ENCODE measurements at regions not wholly inside any gene's neighbourhood (a gene's known extent, or its start where the extent isn't known, plus 50 kb on each side); places are given as distances from the start of the nearest gene placed in this dataset.

GRCh38 chr11:90856790-90857189, 633.9 kb upstream of the CHORDC1 start:
- Histone ChIP-seq H2AFZ (ENCODE audit: insufficient read depth, low read depth, low read length, poor library complexity, severe bottlenecking) (no peak overlapping the region), H3K27ac (ENCODE audit: low read depth in 1 of 2, low read length in 2 of 2) (no peak overlapping the region), H3K9ac (ENCODE audit: insufficient read depth, low read length, poor library complexity, severe bottlenecking) (no peak overlapping the region), H3K4me3 (replicated peaks in 1 of 3; ENCODE audit: low read depth in 2 of 3, low read length in 3 of 3) (no peak overlapping the region), H4K20me1 (ENCODE audit: insufficient read depth, low read length) (no peaks in the 10 kb centered on the region), H3K79me2 (ENCODE audit: insufficient read depth, low read length) (no peaks in the 10 kb centered on the region), H3K4me2 (replicated peaks; ENCODE audit: extremely low read depth, low read length, poor library complexity, severe bottlenecking) (no peak overlapping the region), H3K27me3 (ENCODE audit: control insufficient read depth in 2 of 2, insufficient read depth in 2 of 2, low read length in 2 of 2) (no peaks in the 10 kb centered on the region), H3K36me3 (replicated peaks in 1 of 2; ENCODE audit: control insufficient read depth in 1 of 2, insufficient read depth in 2 of 2, low read length in 2 of 2) (no peaks in the 10 kb centered on the region), H3K9me3 (replicated peaks in 1 of 2; ENCODE audit: control insufficient read depth in 1 of 2, insufficient read depth in 1 of 2, low read length in 2 of 2) (no peaks in the 10 kb centered on the region), H3K4me1 (ENCODE audit: control insufficient read depth in 1 of 2, insufficient read depth in 2 of 2, low read length in 2 of 2) (no peaks in the 10 kb centered on the region)
- no peaks in the 10 kb centered on the region for H3K36me3 Mint-ChIP-seq
- peaks cover 0 to 6% (median 2%) of the 10 kb centered on the region in 7 donors for H3K9me3 Mint-ChIP-seq
- no peak overlapping the region for H3K4me3 Mint-ChIP-seq
- no peak overlapping the region for H3K27ac Mint-ChIP-seq
- H3K4me1 Mint-ChIP-seq, result no peaks in the 10 kb centered on the region
- intact Hi-C loops (cut with micrococcal nuclease), result no loop called here
- no peak for TF ChIP-seq CTCF (IDR thresholded peaks at IDR 0.05)
- no peaks in the 10 kb centered on the region for H3K27me3 Mint-ChIP-seq (ENCODE audit: low read depth in 3 of 3)
- DNase-seq, result no peak
- no CpG with 5 or more reads among the region's 1 CpG for WGBS (ENCODE audit: insufficient coverage)

GRCh38 chr11:90855531-90855930, 632.7 kb upstream of the CHORDC1 start:
- Mint-ChIP-seq H3K36me3 (no peaks in the 10 kb centered on the region), H3K4me3 (no peak overlapping the region), H3K4me1 (no peaks in the 10 kb centered on the region), H3K9me3 (peaks cover 0 to 6% (median 2%) of the 10 kb centered on the region in 7 donors), H3K27me3 (ENCODE audit: low read depth in 3 of 3) (no peaks in the 10 kb centered on the region), H3K27ac (no peak overlapping the region)
- H4K20me1 ChIP-seq (ENCODE audit: insufficient read depth, low read length), result no peaks in the 10 kb centered on the region
- H3K9me3 ChIP-seq (replicated peaks in 1 of 2; ENCODE audit: control insufficient read depth in 1 of 2, insufficient read depth in 1 of 2, low read length in 2 of 2), result no peaks in the 10 kb centered on the region
- H3K4me2 ChIP-seq (replicated peaks; ENCODE audit: extremely low read depth, low read length, poor library complexity, severe bottlenecking), result no peak overlapping the region
- no peaks in the 10 kb centered on the region for H3K36me3 ChIP-seq (replicated peaks in 1 of 2; ENCODE audit: control insufficient read depth in 1 of 2, insufficient read depth in 2 of 2, low read length in 2 of 2)
- H3K27ac ChIP-seq (ENCODE audit: low read depth in 1 of 2, low read length in 2 of 2), result no peak overlapping the region
- no peaks in the 10 kb centered on the region for H3K79me2 ChIP-seq (ENCODE audit: insufficient read depth, low read length)
- no peaks in the 10 kb centered on the region for H3K4me1 ChIP-seq (ENCODE audit: control insufficient read depth in 1 of 2, insufficient read depth in 2 of 2, low read length in 2 of 2)
- WGBS (ENCODE audit: insufficient coverage), result 80% methylated on average over 1 of the region's 4 CpGs
- intact Hi-C loops (cut with micrococcal nuclease), result no loop called here
- H2AFZ ChIP-seq (ENCODE audit: insufficient read depth, low read depth, low read length, poor library complexity, severe bottlenecking), result no peak overlapping the region
- TF ChIP-seq CTCF (IDR thresholded peaks at IDR 0.05), result no peak
- H3K27me3 ChIP-seq (ENCODE audit: control insufficient read depth in 2 of 2, insufficient read depth in 2 of 2, low read length in 2 of 2), result no peaks in the 10 kb centered on the region
- H3K4me3 ChIP-seq (replicated peaks in 1 of 3; ENCODE audit: low read depth in 2 of 3, low read length in 3 of 3), result no peak overlapping the region
- DNase-seq, result no peak
- H3K9ac ChIP-seq (ENCODE audit: insufficient read depth, low read length, poor library complexity, severe bottlenecking), result no peak overlapping the region

Measured in CD14-positive monocyte (primary cell).